ENCODE measurements at regions not wholly inside any gene's neighbourhood (a gene's known extent, or its start where the extent isn't known, plus 50 kb on each side); places are given as distances from the start of the nearest gene placed in this dataset.

- TF ChIP-seq YY1 (IDR thresholded peaks at IDR 0.05; ENCODE audit: low read depth) (no peak), REST (IDR thresholded peaks at IDR 0.05; ENCODE audit: low read depth) (no peak), RAD21 (IDR thresholded peaks at IDR 0.05; ENCODE audit: low read depth) (no peak), TEAD4 (IDR thresholded peaks at IDR 0.05) (no peak), MAX (IDR thresholded peaks at IDR 0.05) (no peak), EGR1 (IDR thresholded peaks at IDR 0.05) (no peak), EP300 (IDR thresholded peaks at IDR 0.05; ENCODE audit: borderline replicate concordance) (no peak), CEBPB (IDR thresholded peaks at IDR 0.05) (no peak)
Observed at GRCh38 chr13:62088165-62088564, 672.5 kb upstream of the PCDH20 start.
